GM18858 (cell line): ENCODE measurements at regions not wholly inside any gene's neighbourhood (a gene's known extent, or its start where the extent isn't known, plus 50 kb on each side); places are given as distances from the start of the nearest gene placed in this dataset.

Experiments
- ATAC-seq: cut with Tn5 transposase; IDR thresholded peaks from one replicate; pipeline ENCODE4 v1.9.1; 2021; ENCODE audit not compliant: unreplicated experiment

DNA sequence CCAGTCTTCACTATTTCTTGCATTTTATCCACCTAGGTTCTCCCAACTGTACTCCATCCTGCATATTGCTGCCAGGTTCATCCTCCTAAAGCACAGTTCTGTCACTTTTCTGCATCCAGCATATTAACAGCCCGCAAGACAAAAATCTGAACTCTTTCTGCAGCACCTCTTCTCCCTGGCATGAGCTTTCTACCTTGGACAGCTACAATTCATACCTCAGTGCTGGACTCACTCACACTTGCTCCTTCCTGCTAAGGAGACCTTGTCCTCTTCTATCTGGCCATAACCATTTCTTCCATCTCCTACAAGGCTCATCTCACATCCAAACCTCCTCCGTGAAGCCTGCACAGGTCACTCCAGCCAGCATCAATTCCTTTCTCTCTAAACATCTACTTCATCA lies 170.1 kb upstream of the GRIP1 start:
- no peak for ATAC-seq

- no peak for ATAC-seq
Observed at GRCh38 chr12:66851134-66851533, 172.3 kb upstream of the GRIP1 start.

DNA sequence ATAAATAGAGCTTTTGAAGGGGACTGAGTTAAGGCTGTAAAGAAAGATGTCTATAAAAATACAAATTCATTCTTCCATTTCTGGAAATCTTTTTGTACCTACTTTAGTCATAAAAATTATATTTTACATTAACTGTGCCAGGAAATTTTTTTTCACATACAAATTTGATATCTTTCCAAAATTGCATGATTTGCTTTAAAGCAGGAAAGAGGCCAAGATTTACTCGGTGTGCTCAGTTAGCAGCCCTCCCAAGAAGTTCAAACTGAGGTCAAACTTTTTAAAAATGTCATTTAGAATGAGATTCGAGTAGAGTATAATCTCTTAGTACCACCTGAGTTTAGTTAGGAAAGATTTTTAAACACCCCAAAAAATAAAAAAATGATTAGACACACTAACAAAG lies 173.2 kb upstream of the GRIP1 start:
- ATAC-seq = no peak

DNA sequence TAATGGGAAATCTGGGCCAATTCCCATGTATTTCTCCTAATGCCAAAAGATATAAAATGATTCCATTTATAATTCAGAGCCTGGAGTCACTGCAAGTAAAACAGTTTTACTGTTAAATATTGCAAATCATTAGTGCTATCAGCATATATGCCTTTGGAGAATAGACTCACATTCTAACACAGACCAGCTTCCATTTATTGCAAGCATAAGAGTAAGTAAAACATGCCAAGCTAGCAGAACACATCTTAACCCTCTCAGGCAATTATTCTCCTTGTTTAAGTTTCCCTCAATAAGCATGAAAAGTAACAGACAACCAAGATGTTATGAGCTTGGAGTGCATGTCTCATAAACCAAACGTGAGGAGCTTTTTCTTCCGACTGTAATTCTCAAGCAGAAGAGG lies 173.9 kb upstream of the GRIP1 start:
- no peak for ATAC-seq

GRCh38 chr12:66859751-66860440 lies 181.0 kb upstream of the GRIP1 start:
- ATAC-seq = no peak

DNA sequence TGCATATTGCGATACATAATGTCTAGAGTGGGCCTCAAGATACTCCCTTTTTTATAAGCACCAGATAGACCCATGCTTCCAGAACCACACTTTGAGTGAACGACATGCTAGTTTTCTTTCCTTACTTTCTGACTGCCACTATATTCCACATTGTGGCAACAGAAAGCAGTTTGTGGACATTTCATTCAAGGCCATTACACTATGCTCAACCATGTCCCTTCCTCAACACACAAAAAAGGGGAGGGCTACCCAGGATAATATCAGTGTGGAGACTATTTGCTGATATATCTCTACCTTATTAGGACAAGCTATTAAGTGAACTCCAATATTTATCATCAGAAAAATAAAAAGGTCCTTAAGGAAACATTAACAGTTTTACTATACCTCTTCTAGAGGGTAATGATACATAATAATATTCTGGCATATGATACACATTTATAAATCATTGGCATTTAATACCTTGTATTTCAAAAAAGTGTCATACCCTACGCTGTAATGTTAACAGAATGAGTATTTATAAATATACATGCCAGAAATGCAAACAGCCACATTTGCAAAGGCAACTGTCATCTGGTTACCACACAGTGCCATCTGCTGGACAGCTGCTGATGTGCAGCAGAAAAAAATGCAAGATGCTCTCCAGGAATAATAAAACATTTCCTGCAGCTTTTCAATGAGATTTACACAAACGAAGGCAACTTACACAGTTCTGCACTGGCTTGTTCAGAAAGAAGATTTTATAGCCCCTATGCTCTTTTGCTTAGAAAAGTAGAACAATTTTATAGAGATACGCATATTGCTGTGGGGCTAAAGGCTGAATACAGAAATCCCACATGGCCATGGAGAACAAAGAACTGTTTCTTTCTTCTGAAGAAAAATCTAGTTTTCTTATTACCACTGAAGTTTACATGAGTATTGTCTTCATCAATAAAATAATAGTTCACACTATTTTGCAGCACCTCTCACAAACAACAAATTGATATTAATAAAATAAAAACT lies 182.2 kb upstream of the GRIP1 start:
- ATAC-seq = peak; percentile 71

GRCh38 chr12:66862356-66862985 lies 183.6 kb upstream of the GRIP1 start:
- ATAC-seq = no peak

GRCh38 chr12:66863276-66863675 lies 184.4 kb upstream of the GRIP1 start:
- ATAC-seq = no peak

- ATAC-seq = no peak
Observed at GRCh38 chr12:66877925-66878324, 199.0 kb upstream of the GRIP1 start.

DNA sequence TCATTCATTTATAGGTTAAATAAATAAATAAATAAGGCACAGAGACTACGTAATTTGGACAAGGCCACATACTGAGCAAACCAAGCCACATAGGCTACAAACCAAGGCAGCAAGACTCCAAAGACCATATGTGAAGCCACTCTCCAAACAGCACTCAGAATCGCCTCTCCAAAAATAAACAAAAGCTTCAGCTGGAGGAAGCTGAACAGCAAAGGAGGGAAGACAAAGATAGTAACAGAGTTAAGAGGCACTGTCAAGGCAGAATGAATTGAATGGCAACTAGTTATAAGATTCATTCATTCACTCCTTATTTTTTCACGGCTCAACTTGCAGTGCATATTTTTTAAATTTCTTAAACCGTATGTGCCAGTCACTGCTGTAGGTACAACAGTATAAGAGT lies 200.5 kb upstream of the GRIP1 start:
- no peak for ATAC-seq

GRCh38 chr12:66881386-66881785 lies 202.5 kb upstream of the GRIP1 start:
- ATAC-seq = no peak

DNA sequence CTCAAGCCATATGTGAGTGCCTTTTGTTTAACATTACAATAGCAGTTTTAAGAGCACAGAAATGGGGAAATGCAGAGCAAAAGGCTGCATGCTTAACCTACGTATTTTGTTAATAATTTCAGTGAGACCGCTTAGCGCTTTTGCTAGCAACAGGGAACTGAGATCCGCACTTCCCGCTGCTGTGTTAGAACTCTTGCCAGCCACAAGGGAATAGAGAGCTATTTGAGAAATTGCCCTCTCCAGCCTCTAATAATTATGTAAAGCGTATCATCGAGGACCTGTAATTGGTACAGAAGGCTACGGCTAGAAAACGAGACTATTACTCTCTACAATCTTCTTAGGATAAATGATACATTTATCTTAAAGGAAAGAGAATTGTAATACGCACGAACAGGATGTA lies 205.2 kb upstream of the GRIP1 start:
- no peak for ATAC-seq

DNA sequence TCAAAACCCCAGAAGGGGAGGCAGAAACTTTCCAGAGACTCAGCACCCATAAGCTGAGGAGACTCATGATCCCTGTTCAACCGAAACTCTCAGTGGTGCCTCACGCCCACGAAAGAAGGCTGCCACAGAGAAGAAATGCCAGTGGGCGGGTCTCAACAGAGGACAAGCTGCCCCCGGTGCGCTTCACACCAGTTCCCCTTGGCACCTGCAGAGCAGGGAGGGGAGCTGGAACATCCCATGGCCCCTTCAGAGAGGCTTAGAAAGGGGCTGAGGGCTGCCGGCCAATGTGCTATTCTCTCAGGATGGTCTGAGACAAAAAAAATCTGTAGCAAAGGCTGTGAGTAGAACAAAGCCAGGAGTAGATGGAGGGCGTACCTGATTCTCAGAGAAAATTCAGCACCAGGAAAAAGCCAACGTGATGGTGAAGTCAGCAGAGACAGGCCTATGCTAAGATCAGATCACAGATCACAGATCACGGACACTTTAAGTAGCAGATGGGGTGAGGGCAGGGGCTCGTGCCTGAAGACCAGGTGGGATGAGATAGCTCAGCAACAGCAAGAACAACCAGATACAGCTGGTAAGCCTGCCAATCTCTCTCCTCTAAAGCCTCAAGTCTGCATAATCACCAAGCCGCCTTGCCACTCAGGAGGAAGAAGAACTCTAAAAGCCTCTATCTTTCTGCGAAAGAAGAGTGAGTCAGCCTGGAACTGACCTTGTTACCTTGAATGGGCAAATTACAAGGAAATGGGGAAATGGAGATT lies 206.4 kb upstream of the GRIP1 start:
- no peak for ATAC-seq

DNA sequence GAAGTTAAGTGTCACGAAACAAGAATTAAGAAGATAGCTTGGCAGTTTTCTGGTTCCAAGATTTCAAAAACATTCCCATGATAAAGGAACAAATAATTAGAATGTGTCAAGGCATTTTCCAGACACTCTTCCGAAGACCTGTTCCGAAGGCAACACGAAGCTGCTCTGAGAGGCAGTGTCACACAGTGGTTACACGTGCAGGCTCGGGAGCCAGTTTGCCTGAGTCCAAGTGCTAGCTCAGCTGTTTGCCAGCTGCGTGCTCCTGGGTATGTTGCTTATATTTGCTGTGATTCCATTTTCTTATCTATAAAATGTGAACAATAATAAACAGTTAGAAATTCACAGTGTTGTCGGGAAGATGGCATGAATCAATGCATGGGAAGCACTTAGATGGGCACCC lies 217.9 kb upstream of the GRIP1 start:
- no peak for ATAC-seq

GRCh38 chr12:66898700-66899469 lies 220.0 kb upstream of the GRIP1 start:
- no peak for ATAC-seq

- ATAC-seq = no peak
Observed at GRCh38 chr12:66899588-66899987, 220.7 kb upstream of the GRIP1 start.

DNA sequence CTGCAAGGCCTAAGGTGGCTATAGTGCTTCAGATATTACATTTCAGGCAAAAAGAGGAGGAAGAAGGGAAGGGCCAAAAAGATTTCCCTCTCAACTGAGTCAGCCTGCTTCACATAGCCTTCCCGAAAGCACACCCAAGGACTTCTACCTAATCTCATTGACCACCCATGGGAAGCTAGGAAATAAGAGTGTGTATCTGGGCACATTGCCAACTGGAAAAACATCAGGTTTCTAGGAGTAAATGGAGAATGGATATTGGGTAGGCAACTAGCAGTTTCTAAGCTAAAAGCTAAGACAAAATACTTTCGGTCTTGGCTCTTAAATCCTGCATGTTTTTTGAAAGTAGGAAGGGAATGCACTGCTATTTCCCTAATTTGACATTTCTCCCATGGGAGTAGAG lies 221.7 kb upstream of the GRIP1 start:
- no peak for ATAC-seq

DNA sequence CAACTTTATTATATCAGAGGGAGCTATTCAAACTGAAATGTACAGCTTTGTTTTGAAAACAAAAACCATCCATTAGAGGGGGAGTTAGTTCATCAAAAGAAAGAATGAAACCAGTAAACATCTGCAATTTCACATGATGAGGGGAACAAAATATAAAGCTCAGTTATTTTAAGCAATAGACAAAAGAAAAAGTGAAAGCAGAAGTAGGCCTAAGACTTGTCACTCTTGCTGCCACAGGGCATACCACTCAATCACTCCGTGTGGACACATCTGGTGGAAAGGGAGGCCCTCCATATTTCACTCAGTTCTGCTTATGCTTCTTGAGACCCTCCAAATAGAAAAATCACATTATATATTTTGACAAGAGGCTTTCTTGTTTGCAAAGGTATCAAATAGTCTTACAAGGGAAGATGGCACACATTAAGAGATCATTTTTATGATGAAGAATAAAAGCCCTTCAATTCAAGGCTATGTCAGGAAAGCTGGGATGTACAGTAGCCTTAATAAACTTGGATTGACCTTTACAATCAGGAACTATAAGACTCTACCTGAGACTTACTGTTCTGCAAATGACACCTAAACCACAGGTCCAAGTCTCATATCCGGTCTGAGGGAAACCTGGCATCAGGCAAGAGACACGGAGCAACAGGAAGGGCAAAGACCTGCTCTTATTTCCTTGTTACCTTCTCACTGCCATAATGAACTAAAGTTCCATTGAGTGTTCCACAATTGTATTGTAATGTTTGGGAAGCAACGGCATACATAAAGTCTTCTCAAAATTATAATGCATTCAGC lies 222.5 kb upstream of the GRIP1 start:
- ATAC-seq = peak; percentile 97

DNA sequence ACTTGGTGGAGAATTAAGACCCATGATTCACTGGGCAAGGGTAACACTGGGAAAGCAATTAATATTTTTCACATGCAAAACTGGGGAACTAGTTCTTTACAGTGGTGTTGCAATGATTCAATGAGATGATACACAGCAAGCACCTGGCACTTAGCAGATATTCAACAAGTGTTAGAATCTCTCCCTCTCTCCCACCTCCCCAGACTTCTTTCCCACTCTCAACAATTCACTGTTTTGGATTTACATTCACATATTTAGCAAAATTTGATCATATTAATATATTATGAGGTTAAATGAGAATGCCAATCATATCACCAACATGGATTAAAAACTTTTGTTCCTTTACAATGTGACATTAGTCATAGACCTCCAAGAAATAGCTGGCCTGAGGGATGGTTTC lies 223.1 kb upstream of the GRIP1 start:
- no peak for ATAC-seq
